BE2C (cell line): ENCODE measurements at regions not wholly inside any gene's neighbourhood (a gene's known extent, or its start where the extent isn't known, plus 50 kb on each side); places are given as distances from the start of the nearest gene placed in this dataset.

Experiments used
- DNase-seq: peaks from one replicate; pipeline ENCODE4 v3.0.0-alpha.2; 2020
- H3K27me3 ChIP-seq: fragments of 250-450 bp; sonication (Bioruptor Pico); 2 replicates; pipeline ENCODE4 v1.5.1; 2020; ENCODE audit warnings: mild to moderate bottlenecking
- H3K36me3 ChIP-seq: fragments of 250-450 bp; sonication (Bioruptor Pico); 2 replicates; pipeline ENCODE4 v1.5.1; 2020; ENCODE audit warnings: mild to moderate bottlenecking
- H3K4me1 ChIP-seq: fragments of 250-450 bp; sonication (Bioruptor Pico); 2 replicates; pipeline ENCODE4 v1.5.1; 2020
- H3K4me3 ChIP-seq: 2 replicates; pipeline ENCODE4 v1.5.1; 2011; ENCODE audit warnings: low read depth, low read length
- H3K9me3 ChIP-seq: fragments of 250-450 bp; sonication (Bioruptor Pico); 2 replicates; pipeline ENCODE4 v1.5.1; 2020
- CTCF ChIP-seq: IDR thresholded peaks from 2 replicates; pipeline ENCODE4 v1.5.1; 2012; ENCODE audit warnings: mild to moderate bottlenecking, low read depth, low read length

- H3K9me3 ChIP-seq: no peaks in the 10 kb centered on the region
- TF ChIP-seq CTCF: no peak
- H3K4me3 ChIP-seq: no peak overlapping the region
- no peaks in the 10 kb centered on the region for H3K36me3 ChIP-seq
- H3K27me3 ChIP-seq: no peaks in the 10 kb centered on the region
- no peaks in the 10 kb centered on the region for H3K4me1 ChIP-seq
- DNase-seq: no peak
Observed at GRCh38 chr10:113452146-113452845, 100.6 kb upstream of the HABP2 start.

GRCh38 chr10:113453351-113453750 is 99.5 kb upstream of the HABP2 start:
- Histone ChIP-seq H3K4me3 (no peak overlapping the region), H3K9me3 (no peaks in the 10 kb centered on the region), H3K36me3 (no peaks in the 10 kb centered on the region), H3K4me1 (no peaks in the 10 kb centered on the region), H3K27me3 (no peaks in the 10 kb centered on the region)
- DNase-seq: no peak
- no peak for TF ChIP-seq CTCF

- Histone ChIP-seq H3K27me3 (no peaks in the 10 kb centered on the region), H3K9me3 (no peaks in the 10 kb centered on the region), H3K4me3 (peak overlapping the region; percentile 44), H3K4me1 (no peaks in the 10 kb centered on the region), H3K36me3 (no peaks in the 10 kb centered on the region)
- peak; percentile 77 for TF ChIP-seq CTCF
- DNase-seq: peak; percentile 66
Observed at GRCh38 chr10:113454341-113455061, 98.4 kb upstream of the HABP2 start.

GRCh38 chr10:113455947-113456346 is 96.9 kb upstream of the HABP2 start:
- no peaks in the 10 kb centered on the region for H3K36me3 ChIP-seq
- H3K9me3 ChIP-seq: no peaks in the 10 kb centered on the region
- H3K27me3 ChIP-seq: no peaks in the 10 kb centered on the region
- TF ChIP-seq CTCF: no peak
- H3K4me1 ChIP-seq: no peaks in the 10 kb centered on the region
- no peak overlapping the region for H3K4me3 ChIP-seq
- DNase-seq: no peak

GRCh38 chr10:113456741-113457140 is 96.1 kb upstream of the HABP2 start:
- no peaks in the 10 kb centered on the region for H3K27me3 ChIP-seq
- TF ChIP-seq CTCF: no peak
- DNase-seq: no peak
- H3K36me3 ChIP-seq: no peaks in the 10 kb centered on the region
- no peaks in the 10 kb centered on the region for H3K4me1 ChIP-seq
- no peak overlapping the region for H3K4me3 ChIP-seq
- no peaks in the 10 kb centered on the region for H3K9me3 ChIP-seq

GRCh38 chr10:113457408-113457807 is 95.4 kb upstream of the HABP2 start:
- DNase-seq: no peak
- TF ChIP-seq CTCF: no peak
- Histone ChIP-seq H3K27me3 (no peaks in the 10 kb centered on the region), H3K9me3 (no peaks in the 10 kb centered on the region), H3K4me3 (no peak overlapping the region), H3K4me1 (no peaks in the 10 kb centered on the region), H3K36me3 (no peaks in the 10 kb centered on the region)
